IMR-90 (cell line): ENCODE measurements at regions not wholly inside any gene's neighbourhood (a gene's known extent, or its start where the extent isn't known, plus 50 kb on each side); places are given as distances from the start of the nearest gene placed in this dataset.

Source experiments
- ATAC-seq: fragments of 200-7000 bp; cut with Tn5 transposase; 2 replicates; pipeline ENCODE4 v1.9.1; 2020; ENCODE audit warnings: low read depth, mild to moderate bottlenecking, moderate library complexity
- BruUV-seq: library from RNA; stranded (reverse); fragments of 400-500 nt; replicated peaks from 2 replicates; lab custom pipeline; 2021; lab: Mats Ljungman, UMichigan
- CTCF ChIA-PET: fragments of 300-600 bp; formaldehyde crosslinking; extraction: SDS; loops from one replicate; lab custom pipeline; 2021; ENCODE audit warnings: antibody characterized with exemption; lab: Yijun Ruan, JAX
- POLR2A ChIA-PET: fragments of 300-600 bp; sonication (Branson Sonifier 250); formaldehyde crosslinking; loops from one replicate; lab custom pipeline; 2022; ENCODE audit warnings: antibody characterized with exemption; ENCODE audit not compliant: unreplicated experiment; lab: Charles Lee
- DNase-seq: peaks from one replicate; pipeline ENCODE4 v3.0.0; 2013
- H2AFZ ChIP-seq: replicated peaks from 2 replicates; pipeline ENCODE3; 2013; ENCODE audit warnings: low read length, mild to moderate bottlenecking; ENCODE audit not compliant: poor library complexity
- H2AK5ac ChIP-seq: 2 replicates; pipeline ENCODE4 v1.6.1; 2013; ENCODE audit warnings: low read depth, low read length, inconsistent platforms
- H2AK9ac ChIP-seq: replicated peaks from 2 replicates; pipeline ENCODE3; 2013; ENCODE audit warnings: mild to moderate bottlenecking, low read depth, low read length, moderate library complexity; ENCODE audit not compliant: poor library complexity
- H2BK120ac ChIP-seq: 2 replicates; pipeline ENCODE4 v1.6.1; 2013; ENCODE audit warnings: low read depth, low read length, inconsistent platforms
- H2BK15ac ChIP-seq: 3 replicates; pipeline ENCODE4 v1.6.1; 2013; ENCODE audit warnings: low read depth, low read length, inconsistent platforms
- H2BK20ac ChIP-seq: 2 replicates; pipeline ENCODE4 v1.6.1; 2013; ENCODE audit warnings: low read depth, mild to moderate bottlenecking, inconsistent platforms, low read length, moderate library complexity
- H2BK5ac ChIP-seq: 2 replicates; pipeline ENCODE4 v1.6.1; 2013; ENCODE audit warnings: mild to moderate bottlenecking, low read depth, low read length, inconsistent platforms; ENCODE audit not compliant: poor library complexity, severe bottlenecking
- H3K14ac ChIP-seq: replicated peaks from 2 replicates; pipeline ENCODE4 v1.6.1; 2013; ENCODE audit warnings: low read depth, low read length, inconsistent platforms
- H3K18ac ChIP-seq: 2 replicates; pipeline ENCODE4 v1.6.1; 2013; ENCODE audit warnings: low read depth, low read length, control low read depth
- H3K23ac ChIP-seq: 2 replicates; pipeline ENCODE4 v1.6.1; 2013; ENCODE audit warnings: low read depth, low read length, inconsistent platforms
- H3K27ac ChIP-seq: 2 replicates; pipeline ENCODE4 v1.5.1; 2013; ENCODE audit warnings: mild to moderate bottlenecking, control low read depth, low read length; ENCODE audit not compliant: insufficient read depth
- H3K27me3 ChIP-seq: 2 replicates; pipeline ENCODE4 v1.6.1; 2013; ENCODE audit warnings: low read length; ENCODE audit not compliant: control insufficient read depth, insufficient read depth
- H3K36me3 ChIP-seq: 2 replicates; pipeline ENCODE4 v1.6.1; 2013; ENCODE audit warnings: low read length, mixed read lengths; ENCODE audit not compliant: control insufficient read depth, insufficient read depth
- H3K4ac ChIP-seq: 2 replicates; pipeline ENCODE4 v1.6.1; 2013; ENCODE audit warnings: low read depth, low read length, inconsistent platforms
- H3K4me1 ChIP-seq: 2 replicates; pipeline ENCODE4 v1.6.1; 2013; ENCODE audit warnings: low read length, mixed read lengths; ENCODE audit not compliant: control insufficient read depth, insufficient read depth
- H3K4me2 ChIP-seq: 2 replicates; pipeline ENCODE4 v1.6.1; 2013; ENCODE audit warnings: low read depth, mild to moderate bottlenecking, control low read depth, low read length, moderate library complexity
- H3K4me3 ChIP-seq: 2 replicates; pipeline ENCODE4 v1.5.1; 2013; ENCODE audit warnings: low read depth, mild to moderate bottlenecking, control low read depth, low read length, moderate library complexity; ENCODE audit not compliant: insufficient read depth
- H3K56ac ChIP-seq: 2 replicates; pipeline ENCODE4 v1.6.1; 2013; ENCODE audit warnings: low read length, inconsistent platforms; ENCODE audit not compliant: insufficient read depth; ENCODE audit errors: extremely low read depth
- H3K79me1 ChIP-seq, 2 experiments: 2 replicates each; pipeline ENCODE4 v1.6.1; 2013; ENCODE audit warnings: low read length in 2 of 2, inconsistent platforms in 1 of 2, low read depth in 1 of 2
- H3K9ac ChIP-seq: 2 replicates; pipeline ENCODE4 v1.6.1; 2013; ENCODE audit warnings: low read depth, low read length, control low read depth
- H3K9me1 ChIP-seq: 2 replicates; pipeline ENCODE4 v1.6.1; 2013; ENCODE audit warnings: low read length, inconsistent platforms; ENCODE audit not compliant: insufficient read depth
- H3K9me3 ChIP-seq: 2 replicates; pipeline ENCODE4 v1.6.1; 2013; ENCODE audit warnings: low read length; ENCODE audit not compliant: control insufficient read depth, insufficient read depth
- H4K20me1 ChIP-seq: 2 replicates; pipeline ENCODE4 v1.6.1; 2013; ENCODE audit warnings: low read length, inconsistent platforms; ENCODE audit not compliant: insufficient read depth
- H4K5ac ChIP-seq: 2 replicates; pipeline ENCODE4 v1.6.1; 2013; ENCODE audit warnings: mild to moderate bottlenecking, low read depth, low read length, control low read depth
- H4K8ac ChIP-seq, 2 experiments: 2 replicates each; pipeline ENCODE4 v1.6.1; 2013; ENCODE audit warnings: low read depth in 2 of 2, low read length in 2 of 2, control low read depth in 1 of 2, inconsistent platforms in 1 of 2
- H4K91ac ChIP-seq: 2 replicates; pipeline ENCODE4 v1.6.1; 2013; ENCODE audit warnings: low read depth, low read length, inconsistent platforms; ENCODE audit not compliant: insufficient read depth
- BHLHE40 ChIP-seq: fragments of 150-350 bp; IDR thresholded peaks from 2 replicates; pipeline ENCODE4 v1.6.1; 2016; ENCODE audit warnings: mild to moderate bottlenecking, low read depth, low read length
- CEBPB ChIP-seq: IDR thresholded peaks from 2 replicates; pipeline ENCODE4 v1.6.1; 2012; ENCODE audit warnings: low read depth, low read length, improper control_type of control experiment
- CHD1 ChIP-seq: IDR thresholded peaks from 2 replicates; pipeline ENCODE4 v1.6.1; 2012; ENCODE audit warnings: low read depth, low read length, improper control_type of control experiment
- FOS ChIP-seq: fragments of 150-350 bp; IDR thresholded peaks from 2 replicates; pipeline ENCODE4 v1.6.1; 2016; ENCODE audit warnings: low read depth, low read length
- MAFK ChIP-seq: IDR thresholded peaks from 2 replicates; pipeline ENCODE4 v1.6.1; 2012; ENCODE audit warnings: low read depth, low read length, improper control_type of control experiment
- MAZ ChIP-seq: IDR thresholded peaks from 2 replicates; pipeline ENCODE4 v1.6.1; 2012; ENCODE audit warnings: low read depth, mild to moderate bottlenecking, low read length, improper control_type of control experiment, moderate library complexity, borderline replicate concordance
- MXI1 ChIP-seq: IDR thresholded peaks from 2 replicates; pipeline ENCODE4 v1.6.1; 2012; ENCODE audit warnings: low read depth, mild to moderate bottlenecking, low read length, moderate library complexity, borderline replicate concordance
- NFE2L2 ChIP-seq: fragments of 150-350 bp; IDR thresholded peaks from 2 replicates; pipeline ENCODE4 v1.6.1; 2016; ENCODE audit warnings: low read depth, mild to moderate bottlenecking, low read length
- POLR2A ChIP-seq: IDR thresholded peaks from 2 replicates; pipeline ENCODE4 v1.6.1; 2012; ENCODE audit warnings: mild to moderate bottlenecking, low read depth, low read length
- RAD21 ChIP-seq: IDR thresholded peaks from 2 replicates; pipeline ENCODE4 v1.6.1; 2012; ENCODE audit warnings: low read length, improper control_type of control experiment
- RCOR1 ChIP-seq: IDR thresholded peaks from 2 replicates; pipeline ENCODE4 v1.6.1; 2012; ENCODE audit warnings: mild to moderate bottlenecking, low read length, improper control_type of control experiment; ENCODE audit not compliant: insufficient replicate concordance
- RFX5 ChIP-seq: IDR thresholded peaks from 2 replicates; pipeline ENCODE4 v1.8.0; 2012; ENCODE audit warnings: low read depth, mild to moderate bottlenecking, low read length, moderate library complexity
- SMC3 ChIP-seq: fragments of 150-350 bp; IDR thresholded peaks from 2 replicates; pipeline ENCODE4 v1.6.1; 2016; ENCODE audit warnings: low read depth, mild to moderate bottlenecking, antibody characterized with exemption, low read length, moderate library complexity
- WGBS, 2 experiments: methylation state at CpG; one replicate each; pipeline versions ENCODE4 v1.1.5 to v1.1.7; 2013; ENCODE audit warnings: missing lambda C conversion rate in 2 of 2; ENCODE audit not compliant: insufficient read length in 1 of 2; ENCODE audit errors: extremely low coverage in 2 of 2; 5-methylcytosine and 5-hydroxymethylcytosine counted together
- dilution Hi-C: fragments of 300-500 bp; cut with HindIII; formaldehyde crosslinking; loops from one replicate; pipeline ENCODE4 v1.14.3; 2018; ENCODE audit warnings: low sequenced_read_pairs; ENCODE audit not compliant: unreplicated experiment
- in situ Hi-C: fragments of 300-500 bp; cut with MboI; formaldehyde crosslinking; loops from 3 replicates; pipeline ENCODE4 v1.14.3; 2019; ENCODE audit warnings: low sequenced_read_pairs, inconsistent platforms, mixed read lengths
- intact Hi-C: fragments of 100-400 bp; cut with micrococcal nuclease; formaldehyde crosslinking; loops from 2 replicates; pipeline ENCODE4 v1.10.0; 2022
- TF ChIP-seq, protein P1 (sequence below): conservative IDR thresholded peaks from 2 replicates; pipeline ENCODE4 v1.5.1; 2012; ENCODE audit warnings: mild to moderate bottlenecking, low read depth, low read length, improper control_type of control experiment
- TF ChIP-seq, protein P2 (sequence below): fragments of 150-350 bp; IDR thresholded peaks from 2 replicates; pipeline ENCODE4 v1.6.1; 2016; ENCODE audit warnings: low read depth, mild to moderate bottlenecking, low read length, moderate library complexity, borderline replicate concordance
- TF ChIP-seq, protein P3 (sequence below): fragments of 150-350 bp; IDR thresholded peaks from 2 replicates; pipeline ENCODE4 v1.6.1; 2017; ENCODE audit warnings: mild to moderate bottlenecking, antibody characterized with exemption, low read length, low read depth

DNA sequence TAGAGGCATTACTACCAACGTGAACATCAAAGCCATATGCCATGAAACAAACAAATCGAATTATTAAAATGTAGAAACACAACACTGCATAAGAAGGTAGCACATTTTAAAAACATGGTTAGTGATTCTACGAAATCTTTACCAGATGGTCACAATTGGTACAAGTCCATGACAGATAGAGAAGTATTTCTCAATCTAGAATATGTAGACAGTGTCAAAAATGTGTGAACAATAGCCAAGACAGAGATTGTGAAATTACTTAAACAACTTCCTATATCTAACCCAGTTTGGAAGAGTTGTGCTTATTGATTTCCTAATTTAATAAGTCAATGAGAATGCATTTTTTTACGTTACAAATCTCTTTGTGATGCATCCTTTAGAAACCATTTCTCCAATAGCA, 1121.6 kb downstream of the MAT2B start:
- H3K36me3 ChIP-seq, result no peaks in the 10 kb centered on the region
- ChIA-PET CTCF (no interaction called here), POLR2A (no interaction called here)
- H2BK5ac ChIP-seq, result no peak overlapping the region
- H4K20me1 ChIP-seq, result no peaks in the 10 kb centered on the region
- H2BK20ac ChIP-seq, result no peak overlapping the region
- no peaks in the 10 kb centered on the region for H3K27me3 ChIP-seq
- no peaks in the 10 kb centered on the region for H3K9me1 ChIP-seq
- no peak overlapping the region for H4K8ac ChIP-seq
- WGBS, 2 experiments, result no CpG with 5 or more reads among the region's 4 CpGs
- no peak for ATAC-seq
- no peak overlapping the region for H3K18ac ChIP-seq
- no peaks in the 10 kb centered on the region for H3K79me1 ChIP-seq
- H3K23ac ChIP-seq, result no peak overlapping the region
- H2AK9ac ChIP-seq, result no peak overlapping the region
- BruUV-seq, result no TSS peak
- dilution Hi-C loops (no loop called here), intact Hi-C loops (no loop called here), in situ Hi-C loops (no loop called here)
- H3K4ac ChIP-seq, result no peak overlapping the region
- H3K9me3 ChIP-seq, result no peaks in the 10 kb centered on the region
- no peak overlapping the region for H3K9ac ChIP-seq
- H2AK5ac ChIP-seq, result no peak overlapping the region
- no peaks in the 10 kb centered on the region for H3K4me1 ChIP-seq
- H4K5ac ChIP-seq, result no peak overlapping the region
- TF ChIP-seq POLR2A, result no peak
- TF ChIP-seq MAZ, result no peak
- TF ChIP-seq CEBPB, result no peak
- TF ChIP-seq, protein P1, sequence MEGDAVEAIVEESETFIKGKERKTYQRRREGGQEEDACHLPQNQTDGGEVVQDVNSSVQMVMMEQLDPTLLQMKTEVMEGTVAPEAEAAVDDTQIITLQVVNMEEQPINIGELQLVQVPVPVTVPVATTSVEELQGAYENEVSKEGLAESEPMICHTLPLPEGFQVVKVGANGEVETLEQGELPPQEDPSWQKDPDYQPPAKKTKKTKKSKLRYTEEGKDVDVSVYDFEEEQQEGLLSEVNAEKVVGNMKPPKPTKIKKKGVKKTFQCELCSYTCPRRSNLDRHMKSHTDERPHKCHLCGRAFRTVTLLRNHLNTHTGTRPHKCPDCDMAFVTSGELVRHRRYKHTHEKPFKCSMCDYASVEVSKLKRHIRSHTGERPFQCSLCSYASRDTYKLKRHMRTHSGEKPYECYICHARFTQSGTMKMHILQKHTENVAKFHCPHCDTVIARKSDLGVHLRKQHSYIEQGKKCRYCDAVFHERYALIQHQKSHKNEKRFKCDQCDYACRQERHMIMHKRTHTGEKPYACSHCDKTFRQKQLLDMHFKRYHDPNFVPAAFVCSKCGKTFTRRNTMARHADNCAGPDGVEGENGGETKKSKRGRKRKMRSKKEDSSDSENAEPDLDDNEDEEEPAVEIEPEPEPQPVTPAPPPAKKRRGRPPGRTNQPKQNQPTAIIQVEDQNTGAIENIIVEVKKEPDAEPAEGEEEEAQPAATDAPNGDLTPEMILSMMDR, result no peak
- no peak for TF ChIP-seq SMC3
- TF ChIP-seq NFE2L2, result no peak
- TF ChIP-seq, protein P2, sequence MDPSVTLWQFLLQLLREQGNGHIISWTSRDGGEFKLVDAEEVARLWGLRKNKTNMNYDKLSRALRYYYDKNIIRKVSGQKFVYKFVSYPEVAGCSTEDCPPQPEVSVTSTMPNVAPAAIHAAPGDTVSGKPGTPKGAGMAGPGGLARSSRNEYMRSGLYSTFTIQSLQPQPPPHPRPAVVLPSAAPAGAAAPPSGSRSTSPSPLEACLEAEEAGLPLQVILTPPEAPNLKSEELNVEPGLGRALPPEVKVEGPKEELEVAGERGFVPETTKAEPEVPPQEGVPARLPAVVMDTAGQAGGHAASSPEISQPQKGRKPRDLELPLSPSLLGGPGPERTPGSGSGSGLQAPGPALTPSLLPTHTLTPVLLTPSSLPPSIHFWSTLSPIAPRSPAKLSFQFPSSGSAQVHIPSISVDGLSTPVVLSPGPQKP, result no peak
- TF ChIP-seq MXI1, result no peak
- no peak for TF ChIP-seq RCOR1
- TF ChIP-seq CHD1, result no peak
- TF ChIP-seq RFX5, result no peak
- TF ChIP-seq, protein P3, sequence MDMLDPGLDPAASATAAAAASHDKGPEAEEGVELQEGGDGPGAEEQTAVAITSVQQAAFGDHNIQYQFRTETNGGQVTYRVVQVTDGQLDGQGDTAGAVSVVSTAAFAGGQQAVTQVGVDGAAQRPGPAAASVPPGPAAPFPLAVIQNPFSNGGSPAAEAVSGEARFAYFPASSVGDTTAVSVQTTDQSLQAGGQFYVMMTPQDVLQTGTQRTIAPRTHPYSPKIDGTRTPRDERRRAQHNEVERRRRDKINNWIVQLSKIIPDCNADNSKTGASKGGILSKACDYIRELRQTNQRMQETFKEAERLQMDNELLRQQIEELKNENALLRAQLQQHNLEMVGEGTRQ, result no peak
- no peak for TF ChIP-seq MAFK
- TF ChIP-seq RAD21, result no peak
- TF ChIP-seq FOS, result no peak
- TF ChIP-seq BHLHE40, result no peak
- no peak overlapping the region for H2BK15ac ChIP-seq
- H4K91ac ChIP-seq, result no peak overlapping the region
- no peak for DNase-seq
- no peak overlapping the region for H3K27ac ChIP-seq
- no peak overlapping the region for H2BK120ac ChIP-seq
- H2AFZ ChIP-seq, result no peak overlapping the region
- no peak overlapping the region for H3K14ac ChIP-seq
- no peak overlapping the region for H3K56ac ChIP-seq
- no peak overlapping the region for H3K4me3 ChIP-seq
- H3K4me2 ChIP-seq, result no peak overlapping the region
